Parathyroid adenoma (tissue), 2 donors: ENCODE measurements at regions not wholly inside any gene's neighbourhood (a gene's known extent, or its start where the extent isn't known, plus 50 kb on each side); places are given as distances from the start of the nearest gene placed in this dataset.

Experiments
- H2AFZ ChIP-seq: fragments of 300-600 bp; sonication (generic); one replicate; pipeline ENCODE4 v1.7.0; 2017; ENCODE audit warnings: antibody characterized with exemption, mild to moderate bottlenecking
- H3K27ac ChIP-seq: fragments of 300-600 bp; sonication (generic); one replicate; pipeline ENCODE4 v1.7.0; 2017
- H3K27me3 ChIP-seq: fragments of 300-600 bp; sonication (generic); one replicate; pipeline ENCODE4 v1.7.0; 2017; ENCODE audit warnings: low read length; ENCODE audit not compliant: control insufficient read depth, insufficient read depth
- H3K36me3 ChIP-seq: fragments of 300-600 bp; sonication (generic); one replicate; pipeline ENCODE4 v1.7.0; 2017; ENCODE audit warnings: low read length; ENCODE audit not compliant: control insufficient read depth, insufficient read depth
- H3K4me1 ChIP-seq: fragments of 300-600 bp; sonication (generic); one replicate; pipeline ENCODE4 v1.7.0; 2017; ENCODE audit warnings: control low read depth
- H3K4me2 ChIP-seq: fragments of 300-600 bp; sonication (generic); one replicate; pipeline ENCODE4 v1.7.0; 2017; ENCODE audit warnings: low read length
- H3K4me3 ChIP-seq: fragments of 300-600 bp; sonication (generic); one replicate; pipeline ENCODE4 v1.7.0; 2017; ENCODE audit warnings: low read depth, low read length
- H3K79me2 ChIP-seq: fragments of 300-600 bp; sonication (generic); one replicate; pipeline ENCODE4 v1.7.0; 2017; ENCODE audit warnings: control low read depth
- H3K9ac ChIP-seq: fragments of 300-600 bp; sonication (generic); one replicate; pipeline ENCODE4 v1.7.0; 2017; ENCODE audit warnings: mild to moderate bottlenecking
- H3K9me3 ChIP-seq: fragments of 300-600 bp; sonication (generic); one replicate; pipeline ENCODE4 v1.7.0; 2017; ENCODE audit warnings: low read length; ENCODE audit not compliant: control insufficient read depth
- TF ChIP-seq, protein P1 (sequence below): fragments of 300-600 bp; sonication (generic); IDR thresholded peaks from one replicate; pipeline ENCODE4 v1.7.0; 2017; ENCODE audit warnings: antibody characterized with exemption, mild to moderate bottlenecking
- donor health status: primary hyperparathyroidism.

DNA sequence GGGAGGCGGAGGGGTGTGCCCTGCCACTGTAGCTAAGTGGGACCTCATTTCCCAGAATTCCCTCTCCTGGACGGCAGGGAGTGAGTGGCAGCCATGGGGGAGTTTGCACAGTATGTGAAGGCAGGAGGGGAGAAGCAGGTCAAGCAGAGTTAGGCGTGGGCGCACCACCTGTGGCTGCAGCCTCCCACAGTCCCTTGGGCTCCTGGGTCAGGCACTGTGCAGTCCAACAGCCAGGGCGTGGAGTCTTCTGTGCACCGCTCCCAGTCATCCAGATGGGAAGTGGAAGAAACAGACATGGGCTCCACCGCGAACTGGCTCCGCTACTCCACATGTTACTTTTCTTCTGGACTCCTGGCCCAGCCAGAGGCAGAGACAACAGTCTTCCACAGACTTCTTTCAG lies 85.4 kb upstream of the TIAM1 start:
- Histone ChIP-seq H3K27ac (no peak overlapping the region), H3K27me3 (no peaks in the 10 kb centered on the region), H3K4me2 (no peak overlapping the region), H3K9ac (no peak overlapping the region), H3K79me2 (no peaks in the 10 kb centered on the region), H3K36me3 (no peaks in the 10 kb centered on the region), H3K4me1 (no peaks in the 10 kb centered on the region), H2AFZ (no peak overlapping the region), H3K9me3 (no peaks in the 10 kb centered on the region), H3K4me3 (no peak overlapping the region)
- TF ChIP-seq, protein P1, sequence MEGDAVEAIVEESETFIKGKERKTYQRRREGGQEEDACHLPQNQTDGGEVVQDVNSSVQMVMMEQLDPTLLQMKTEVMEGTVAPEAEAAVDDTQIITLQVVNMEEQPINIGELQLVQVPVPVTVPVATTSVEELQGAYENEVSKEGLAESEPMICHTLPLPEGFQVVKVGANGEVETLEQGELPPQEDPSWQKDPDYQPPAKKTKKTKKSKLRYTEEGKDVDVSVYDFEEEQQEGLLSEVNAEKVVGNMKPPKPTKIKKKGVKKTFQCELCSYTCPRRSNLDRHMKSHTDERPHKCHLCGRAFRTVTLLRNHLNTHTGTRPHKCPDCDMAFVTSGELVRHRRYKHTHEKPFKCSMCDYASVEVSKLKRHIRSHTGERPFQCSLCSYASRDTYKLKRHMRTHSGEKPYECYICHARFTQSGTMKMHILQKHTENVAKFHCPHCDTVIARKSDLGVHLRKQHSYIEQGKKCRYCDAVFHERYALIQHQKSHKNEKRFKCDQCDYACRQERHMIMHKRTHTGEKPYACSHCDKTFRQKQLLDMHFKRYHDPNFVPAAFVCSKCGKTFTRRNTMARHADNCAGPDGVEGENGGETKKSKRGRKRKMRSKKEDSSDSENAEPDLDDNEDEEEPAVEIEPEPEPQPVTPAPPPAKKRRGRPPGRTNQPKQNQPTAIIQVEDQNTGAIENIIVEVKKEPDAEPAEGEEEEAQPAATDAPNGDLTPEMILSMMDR = no peak

DNA sequence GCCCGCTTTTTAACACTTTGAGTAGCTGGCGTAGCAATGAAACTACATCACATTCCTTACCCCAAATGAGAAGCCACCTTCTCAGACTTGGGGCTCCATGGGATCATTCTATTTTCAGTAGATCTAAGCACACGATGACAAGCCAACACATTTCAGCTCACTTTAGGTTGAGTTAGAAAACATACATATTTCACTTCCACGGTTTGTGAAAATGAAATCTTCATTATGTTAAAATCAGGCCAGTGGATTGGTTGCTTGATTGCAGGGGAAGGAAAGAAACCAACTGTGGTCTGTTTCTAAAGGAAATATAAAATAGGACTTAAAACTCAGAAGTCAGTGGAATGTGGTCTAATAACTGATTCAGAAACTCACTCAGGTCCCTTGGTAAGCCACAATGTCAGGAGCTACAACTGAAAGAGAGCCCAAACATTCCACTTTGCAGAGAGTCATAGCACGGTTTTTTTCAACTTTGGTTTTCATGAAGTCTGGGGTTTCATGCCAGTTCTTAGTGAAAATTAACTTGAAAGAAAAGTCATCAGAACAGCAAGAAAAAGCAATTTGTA lies 82.3 kb upstream of the TIAM1 start:
- Histone ChIP-seq H3K79me2 (no peaks in the 10 kb centered on the region), H3K4me3 (no peak overlapping the region), H3K27ac (no peak overlapping the region), H3K4me2 (no peak overlapping the region), H3K36me3 (no peaks in the 10 kb centered on the region), H2AFZ (no peak overlapping the region), H3K4me1 (no peaks in the 10 kb centered on the region), H3K9ac (no peak overlapping the region), H3K27me3 (no peaks in the 10 kb centered on the region), H3K9me3 (no peaks in the 10 kb centered on the region)
- TF ChIP-seq, protein P1 = no peak

DNA sequence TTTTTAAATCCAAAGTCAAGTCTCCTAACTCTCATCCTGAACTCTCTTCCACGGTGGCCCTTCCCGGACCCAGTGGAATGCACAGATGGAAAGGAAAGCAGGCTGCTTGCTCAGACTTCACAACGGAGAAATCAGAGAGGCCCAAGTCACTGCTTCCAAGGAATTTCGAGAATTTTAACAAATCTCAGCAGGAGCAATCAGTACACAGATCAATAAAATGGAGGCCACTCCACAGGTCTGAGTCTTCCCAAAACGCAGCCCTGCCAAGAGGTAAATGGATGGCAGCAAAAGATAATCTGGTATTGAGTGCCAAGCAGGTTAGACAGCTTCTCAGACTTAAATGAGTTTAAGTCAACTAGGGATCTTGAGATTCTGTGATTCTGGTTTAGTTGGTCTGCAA lies 81.1 kb upstream of the TIAM1 start:
- Histone ChIP-seq H3K4me1 (no peaks in the 10 kb centered on the region), H3K9ac (no peak overlapping the region), H3K4me3 (no peak overlapping the region), H3K4me2 (no peak overlapping the region), H3K79me2 (no peaks in the 10 kb centered on the region), H3K9me3 (no peaks in the 10 kb centered on the region), H3K27me3 (no peaks in the 10 kb centered on the region), H2AFZ (no peak overlapping the region), H3K27ac (no peak overlapping the region), H3K36me3 (no peaks in the 10 kb centered on the region)
- TF ChIP-seq, protein P1 = no peak

DNA sequence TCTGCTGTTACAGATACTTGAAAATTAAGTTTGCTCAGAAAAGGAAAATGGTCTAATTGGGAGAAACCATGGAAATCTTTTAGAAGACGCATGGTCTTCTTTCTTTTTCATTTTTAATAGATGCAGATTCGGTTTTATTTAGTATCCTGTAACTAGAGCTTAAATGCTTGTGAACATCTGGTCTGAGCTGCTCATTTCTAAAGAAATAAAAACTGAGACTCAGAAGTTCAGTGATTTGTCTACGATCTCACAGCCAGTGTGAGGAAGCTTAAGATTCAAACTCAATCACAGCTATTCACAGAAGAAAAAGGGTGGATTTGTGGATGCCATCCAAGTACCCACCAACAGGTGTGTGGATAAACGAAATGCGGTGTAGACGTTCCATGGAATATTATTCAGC lies 80.0 kb upstream of the TIAM1 start:
- Histone ChIP-seq H3K27me3 (no peaks in the 10 kb centered on the region), H3K4me1 (no peaks in the 10 kb centered on the region), H3K36me3 (no peaks in the 10 kb centered on the region), H3K4me3 (no peak overlapping the region), H2AFZ (no peak overlapping the region), H3K79me2 (no peaks in the 10 kb centered on the region), H3K4me2 (no peak overlapping the region), H3K9ac (no peak overlapping the region), H3K9me3 (no peaks in the 10 kb centered on the region), H3K27ac (no peak overlapping the region)
- TF ChIP-seq, protein P1 = no peak

DNA sequence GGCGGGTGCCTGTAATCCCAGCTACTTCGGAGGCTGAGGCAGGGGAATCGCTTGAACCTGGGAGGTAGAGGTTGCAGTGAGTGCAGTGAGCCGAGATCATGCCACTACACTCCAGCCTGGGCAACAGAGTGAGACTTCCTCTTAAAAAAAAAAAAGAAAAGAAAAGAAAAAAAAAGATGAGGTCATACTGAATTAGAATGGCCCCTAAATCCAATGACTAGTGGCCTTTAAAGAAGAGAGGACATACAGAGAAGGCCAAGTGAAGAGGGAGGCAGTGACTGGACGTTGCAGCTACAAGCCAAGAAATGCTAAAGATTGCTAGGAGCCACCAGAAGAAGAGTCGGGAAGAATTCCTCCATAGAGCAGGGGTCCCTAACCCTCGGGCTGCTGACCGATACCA lies 76.9 kb upstream of the TIAM1 start:
- no peak overlapping the region for H3K4me2 ChIP-seq
- no peaks in the 10 kb centered on the region for H3K79me2 ChIP-seq
- no peak overlapping the region for H3K9ac ChIP-seq
- H3K36me3 ChIP-seq = no peaks in the 10 kb centered on the region
- H3K27me3 ChIP-seq = no peaks in the 10 kb centered on the region
- no peaks in the 10 kb centered on the region for H3K9me3 ChIP-seq
- no peak overlapping the region for H3K27ac ChIP-seq
- TF ChIP-seq, protein P1 = no peak
- H3K4me1 ChIP-seq = no peaks in the 10 kb centered on the region
- no peak overlapping the region for H3K4me3 ChIP-seq
- no peak overlapping the region for H2AFZ ChIP-seq
